ENCODE measurements at regions not wholly inside any gene's neighbourhood (a gene's known extent, or its start where the extent isn't known, plus 50 kb on each side); places are given as distances from the start of the nearest gene placed in this dataset.

GRCh38 chr1:98384461-98385141 lies 276.9 kb upstream of the SNX7 start:
- peaks cover 13% of the 10 kb centered on the region for H3K4me1 Mint-ChIP-seq (ENCODE audit: low read depth)
- intact Hi-C loops (cut with DNase I, micrococcal nuclease), result no loop called here
- no peaks in the 10 kb centered on the region for H3K36me3 Mint-ChIP-seq (ENCODE audit: low read depth)

DNA sequence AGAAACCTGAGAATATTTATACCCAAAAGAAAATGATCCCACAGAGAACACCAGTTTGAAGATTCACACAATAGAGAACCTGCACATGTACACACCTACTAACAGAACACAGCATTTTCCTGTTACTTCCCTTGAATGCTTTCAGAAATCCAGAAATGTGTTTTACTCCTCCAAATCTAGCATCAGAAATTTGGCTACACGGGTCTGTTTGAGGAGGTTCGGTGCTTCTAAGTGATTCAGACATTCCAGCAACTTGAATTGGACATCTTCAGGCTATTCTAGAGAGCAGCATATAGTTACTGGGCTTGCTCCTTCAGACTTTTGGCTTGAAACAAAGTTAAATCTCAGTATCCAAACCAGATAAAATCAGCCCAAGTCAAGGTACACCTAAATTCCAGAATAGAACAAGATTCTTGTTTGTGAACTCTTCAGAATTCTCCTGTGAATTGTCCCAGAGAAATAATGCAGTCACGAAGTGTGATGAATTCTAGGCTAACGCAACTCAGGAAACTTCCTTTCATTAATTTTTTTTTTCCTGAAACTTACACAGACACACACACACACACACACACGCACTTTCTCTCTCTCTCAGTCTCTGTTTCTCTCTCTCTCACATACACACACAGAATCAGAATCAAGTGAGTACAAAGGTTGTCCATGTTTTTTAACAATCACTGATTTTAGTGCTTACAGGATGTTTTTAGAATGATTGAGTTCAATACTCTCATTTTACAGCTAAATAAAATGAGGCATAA lies 278.4 kb upstream of the SNX7 start:
- intact Hi-C loops (cut with DNase I, micrococcal nuclease), result no loop called here
- H3K27ac ChIP-seq (ENCODE audit: low read depth in 1 of 2, low read length in 2 of 2), result no peak overlapping the region
- TF ChIP-seq CTCF (IDR thresholded peaks at IDR 0.05), result no peak
- no peaks in the 10 kb centered on the region for H3K9me3 ChIP-seq (ENCODE audit: control insufficient read depth in 1 of 2, insufficient read depth in 1 of 2, low read length in 2 of 2)
- H3K36me3 Mint-ChIP-seq (ENCODE audit: low read depth), result no peaks in the 10 kb centered on the region
- H3K4me1 Mint-ChIP-seq (ENCODE audit: low read depth), result peaks cover 7% of the 10 kb centered on the region
- H3K4me1 ChIP-seq (ENCODE audit: insufficient read depth, low read length), result peaks cover 4% of the 10 kb centered on the region
- no peaks in the 10 kb centered on the region for H3K27me3 ChIP-seq (ENCODE audit: control insufficient read depth in 1 of 2, insufficient read depth in 2 of 2, low read length in 2 of 2)
- ChIA-PET POLR2A (no interaction called here), CTCF (no interaction called here)
- H3K4me3 ChIP-seq (ENCODE audit: low read length), result no peak overlapping the region
- no peaks in the 10 kb centered on the region for H3K9me3 Mint-ChIP-seq
- DNase-seq (no peak), ATAC-seq (ENCODE audit: poor library complexity) (no peak)
- no peaks in the 10 kb centered on the region for H3K27me3 Mint-ChIP-seq
- H3K4me3 Mint-ChIP-seq, result no peak overlapping the region
- no peak overlapping the region for H3K27ac Mint-ChIP-seq
- no peaks in the 10 kb centered on the region for H3K36me3 ChIP-seq (ENCODE audit: insufficient read depth, low read length)

More at GRCh38 chr1:98384461-98385141, 276.9 kb upstream of the SNX7 start:
- Histone ChIP-seq H3K4me1 (ENCODE audit: insufficient read depth, low read length) (peaks cover 11% of the 10 kb centered on the region), H3K36me3 (ENCODE audit: insufficient read depth, low read length) (no peaks in the 10 kb centered on the region), H3K27me3 (ENCODE audit: control insufficient read depth in 1 of 2, insufficient read depth in 2 of 2, low read length in 2 of 2) (no peaks in the 10 kb centered on the region), H3K4me3 (ENCODE audit: low read length) (no peak overlapping the region), H3K9me3 (ENCODE audit: control insufficient read depth in 1 of 2, insufficient read depth in 1 of 2, low read length in 2 of 2) (no peaks in the 10 kb centered on the region), H3K27ac (ENCODE audit: low read depth in 1 of 2, low read length in 2 of 2) (no peak overlapping the region)
- ATAC-seq (ENCODE audit: poor library complexity) (no peak), DNase-seq (no peak)
- CTCF ChIA-PET, result no interaction called here
- Mint-ChIP-seq H3K4me3 (no peak overlapping the region), H3K27me3 (no peaks in the 10 kb centered on the region), H3K9me3 (no peaks in the 10 kb centered on the region), H3K27ac (no peak overlapping the region)
- POLR2A ChIA-PET, result no interaction called here
- no peak for TF ChIP-seq CTCF (IDR thresholded peaks at IDR 0.05)

DNA sequence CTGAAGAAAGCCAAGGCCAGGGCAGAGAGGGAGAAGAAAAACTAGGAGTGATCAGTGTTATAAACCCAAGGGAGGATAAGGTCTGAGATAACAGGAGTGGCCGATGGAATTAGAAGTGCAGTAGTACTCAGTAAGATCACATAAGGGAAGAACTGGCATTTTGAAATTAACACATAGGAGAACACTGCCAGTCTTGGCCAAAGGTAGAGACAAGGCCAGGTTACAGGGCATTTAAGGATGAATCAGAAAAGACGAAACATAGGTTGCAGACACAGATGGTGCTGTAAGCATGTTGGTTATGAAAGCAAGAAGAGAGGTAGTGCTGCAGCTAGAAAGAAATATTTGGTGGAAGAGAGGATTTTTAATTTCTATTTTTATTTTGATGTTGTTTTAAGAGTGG lies 278.9 kb upstream of the SNX7 start:
- Histone ChIP-seq H3K27me3 (ENCODE audit: control insufficient read depth in 1 of 2, insufficient read depth in 2 of 2, low read length in 2 of 2) (no peaks in the 10 kb centered on the region), H3K27ac (ENCODE audit: low read depth in 1 of 2, low read length in 2 of 2) (no peak overlapping the region), H3K9me3 (ENCODE audit: control insufficient read depth in 1 of 2, insufficient read depth in 1 of 2, low read length in 2 of 2) (no peaks in the 10 kb centered on the region), H3K4me3 (ENCODE audit: low read length) (no peak overlapping the region), H3K36me3 (ENCODE audit: insufficient read depth, low read length) (no peaks in the 10 kb centered on the region), H3K4me1 (ENCODE audit: insufficient read depth, low read length) (peaks cover under 1% of the 10 kb centered on the region)
- intact Hi-C loops (cut with DNase I, micrococcal nuclease), result no loop called here
- TF ChIP-seq CTCF (IDR thresholded peaks at IDR 0.05), result no peak
- ATAC-seq (ENCODE audit: poor library complexity) (no peak), DNase-seq (no peak)
- ChIA-PET POLR2A (no interaction called here), CTCF (no interaction called here)
- no peak overlapping the region for H3K27ac Mint-ChIP-seq
- no peaks in the 10 kb centered on the region for H3K27me3 Mint-ChIP-seq
- H3K9me3 Mint-ChIP-seq, result no peaks in the 10 kb centered on the region
- H3K4me1 Mint-ChIP-seq (ENCODE audit: low read depth), result peaks cover 1% of the 10 kb centered on the region
- H3K36me3 Mint-ChIP-seq (ENCODE audit: low read depth), result no peaks in the 10 kb centered on the region
- H3K4me3 Mint-ChIP-seq, result no peak overlapping the region

Measured in CD4-positive, alpha-beta T cell (primary cell).